Anterior cingulate cortex (tissue), 58 donors: ENCODE measurements at regions not wholly inside any gene's neighbourhood (a gene's known extent, or its start where the extent isn't known, plus 50 kb on each side); places are given as distances from the start of the nearest gene placed in this dataset.
"Not testable (repeated sequence)": the region's sequence is repeated elsewhere in the genome, so short reads cannot be mapped to it uniquely, and the experiment has no call there.

ENCODE experiments used
- DNase-seq, 58 donors: peaks; one replicate each; lab custom pipeline; 2025; lab: John Stamatoyannopoulos, UW

DNA sequence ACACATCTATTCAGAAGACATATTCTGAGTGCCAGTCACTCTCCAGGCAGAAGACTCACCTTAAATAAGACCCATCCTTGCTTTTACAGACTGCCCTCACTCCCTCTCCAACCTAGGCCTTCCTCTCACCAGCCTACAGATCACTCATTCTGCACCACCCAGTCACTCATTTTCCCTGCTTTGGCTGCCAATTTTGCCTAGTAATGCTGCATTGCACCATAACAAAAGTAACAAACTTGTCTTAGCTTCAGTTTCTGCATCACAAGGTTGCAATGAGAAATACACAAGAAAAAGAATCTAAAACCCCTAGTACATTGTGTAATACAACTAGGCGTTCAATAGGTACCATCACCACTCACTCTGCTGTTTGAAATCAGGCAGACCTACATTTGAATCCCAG, 292.4 kb downstream of the PLPP3 start:
- DNase-seq: no peak

DNA sequence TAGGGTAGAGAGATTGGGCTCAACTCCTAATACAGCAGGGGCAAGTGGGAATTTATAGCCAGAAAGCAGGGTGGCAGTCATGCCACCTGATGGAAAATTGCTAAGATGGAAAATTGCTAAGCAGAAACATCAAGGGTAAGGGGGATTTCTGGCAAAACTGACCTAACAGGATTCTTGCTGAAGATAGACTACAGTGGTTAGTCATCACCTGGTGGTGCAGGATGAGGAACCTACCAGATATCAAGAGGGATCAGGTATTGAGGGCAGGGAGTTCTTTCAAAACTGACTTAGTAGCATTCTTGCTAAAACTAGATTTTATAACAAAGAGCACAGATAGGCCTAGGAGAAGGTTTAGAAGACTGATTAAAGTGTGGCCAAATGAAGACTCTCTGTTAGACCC, 292.9 kb downstream of the PLPP3 start:
- DNase-seq: no peak

DNA sequence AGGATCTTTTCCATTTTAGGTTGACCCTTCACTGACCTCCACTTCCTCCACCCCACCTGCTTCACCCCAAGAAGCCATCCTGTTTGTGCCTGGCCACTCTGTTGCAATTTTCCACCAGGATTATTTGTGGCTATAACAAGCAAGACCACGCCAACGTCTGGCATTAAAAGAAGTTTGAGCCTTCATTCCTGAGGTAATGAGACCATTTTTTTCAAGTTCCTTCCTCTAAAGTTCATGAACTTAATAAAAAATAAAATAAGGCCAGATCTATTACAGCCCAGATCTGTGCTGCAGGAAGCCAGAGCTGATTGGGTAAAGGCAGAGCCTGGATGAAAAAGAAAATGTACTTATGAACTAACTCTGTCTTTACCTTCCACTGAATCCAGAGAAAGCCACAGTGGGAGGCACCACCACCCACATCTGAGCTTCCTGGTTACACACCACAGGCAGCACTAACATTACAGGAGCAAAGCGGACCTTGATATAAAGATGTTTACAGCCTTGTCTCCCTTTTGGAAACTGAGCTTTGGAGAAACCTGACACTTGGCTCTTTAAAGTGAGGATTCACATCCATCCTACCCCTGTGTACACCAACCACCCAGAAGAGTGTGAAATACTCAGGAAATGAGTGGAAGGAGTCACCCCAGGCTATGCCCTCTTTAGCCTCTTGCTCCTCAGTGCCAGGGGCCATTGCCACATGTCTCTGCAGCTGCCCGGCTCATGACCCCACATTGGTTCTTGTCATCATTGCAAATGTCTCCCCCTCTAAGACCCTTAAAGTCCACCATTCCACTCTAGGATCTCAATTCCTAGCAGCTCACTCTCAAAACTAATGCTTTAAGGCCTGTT, 293.6 kb downstream of the PLPP3 start:
- no peak for DNase-seq

DNA sequence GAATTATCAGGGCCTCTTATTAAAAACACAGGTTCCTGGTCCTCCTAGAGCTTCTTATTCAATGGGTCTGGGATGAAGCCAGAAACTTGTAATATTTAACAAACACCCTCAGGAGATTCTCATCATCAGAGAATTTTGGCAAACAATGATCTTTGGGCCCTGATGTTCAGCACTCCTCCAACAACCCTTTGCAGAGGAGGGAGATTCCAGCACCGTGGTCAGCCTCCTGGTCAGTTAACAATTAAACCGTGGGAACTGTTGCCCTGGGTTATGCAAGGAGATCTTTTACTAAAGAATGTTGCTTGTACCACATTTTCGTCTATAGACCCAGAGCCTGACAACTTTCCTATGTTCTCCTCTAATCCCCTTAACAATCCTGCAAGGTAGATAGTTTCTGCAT, 294.4 kb downstream of the PLPP3 start:
- DNase-seq: no peak

DNA sequence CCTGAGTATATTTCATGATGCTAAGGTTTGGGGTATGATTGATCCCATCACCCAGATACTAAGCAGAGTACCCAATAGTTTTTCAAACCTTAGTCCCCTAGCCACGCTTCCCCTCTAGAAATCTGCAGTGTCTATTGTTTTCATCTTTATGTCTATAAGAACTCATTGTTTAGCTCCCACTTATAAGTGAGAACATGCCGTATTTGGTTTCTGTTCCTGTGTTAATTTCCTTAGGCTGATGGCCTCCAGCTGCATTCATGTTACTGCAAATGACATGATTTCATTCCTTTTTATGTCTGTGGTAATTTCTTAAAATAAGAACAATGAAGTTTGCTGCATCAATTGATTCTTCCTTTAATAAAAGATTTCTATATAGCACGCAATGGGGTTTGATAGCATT, 301.3 kb downstream of the PLPP3 start:
- no peak for DNase-seq

DNA sequence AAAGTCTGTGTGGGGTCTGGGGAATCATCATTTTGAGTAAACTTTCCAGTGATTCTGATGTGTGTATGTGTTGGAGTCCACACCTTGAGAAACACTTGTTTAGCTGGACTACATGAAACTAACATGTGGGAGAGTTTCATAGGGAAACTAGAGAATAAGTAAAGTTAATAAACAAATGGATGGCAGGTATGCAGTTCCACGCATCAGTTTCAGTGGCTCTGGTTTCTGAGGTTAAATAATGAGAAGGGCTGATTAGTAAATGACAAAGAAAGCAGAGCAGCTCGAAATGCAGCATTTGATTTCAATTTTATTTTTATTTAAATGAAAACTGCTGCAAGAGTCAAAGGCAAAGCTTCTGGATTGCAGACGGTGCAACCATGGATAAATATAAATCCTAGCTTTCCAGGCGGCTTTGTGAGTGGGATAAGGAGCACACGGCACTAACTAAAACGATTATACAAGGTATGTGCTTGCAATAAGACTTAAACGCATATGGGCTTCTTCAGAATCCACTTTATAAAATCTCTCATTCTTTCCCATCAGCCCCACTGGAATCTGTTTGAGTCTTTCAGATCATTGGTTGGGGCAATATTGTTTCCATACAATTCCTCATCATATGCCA, 310.7 kb downstream of the PLPP3 start:
- no peak for DNase-seq

DNA sequence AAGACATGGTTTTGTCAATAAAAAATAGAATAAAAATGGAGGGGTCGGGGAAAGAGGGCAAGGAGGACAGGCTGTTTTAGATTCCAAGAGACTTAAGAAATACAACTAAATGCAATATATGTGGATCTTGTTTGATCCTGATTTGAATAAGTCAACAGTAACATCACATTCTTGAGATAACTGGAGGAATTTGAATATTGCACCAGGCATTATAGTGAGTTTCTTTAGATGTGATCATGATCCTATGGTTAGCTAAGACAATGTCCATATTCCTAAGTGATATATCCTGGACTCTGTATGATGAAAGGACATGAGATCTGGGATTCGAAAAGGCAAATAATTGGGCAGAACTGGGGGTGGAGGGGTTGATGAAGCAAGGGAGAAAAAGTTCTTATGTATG, 311.8 kb downstream of the PLPP3 start:
- no peak for DNase-seq

DNA sequence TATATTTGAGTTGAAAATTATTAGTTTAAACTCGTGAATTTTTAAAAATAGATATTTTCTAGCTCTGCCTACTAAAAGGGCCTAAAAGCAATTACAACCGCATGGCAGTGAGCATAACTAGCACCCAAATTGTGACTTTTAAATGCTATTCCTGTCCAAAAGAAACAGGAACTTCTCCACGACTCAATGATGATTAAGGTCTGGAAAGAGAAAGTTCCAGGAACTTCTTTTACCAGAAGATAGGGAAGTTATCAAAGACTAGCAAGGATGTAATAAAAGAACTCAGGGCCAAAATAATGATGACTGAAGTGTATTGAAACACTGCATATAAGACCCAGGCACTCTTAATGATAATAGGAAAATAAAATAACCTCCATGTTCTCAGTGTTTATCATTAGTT, 313.0 kb downstream of the PLPP3 start:
- no peak for DNase-seq

DNA sequence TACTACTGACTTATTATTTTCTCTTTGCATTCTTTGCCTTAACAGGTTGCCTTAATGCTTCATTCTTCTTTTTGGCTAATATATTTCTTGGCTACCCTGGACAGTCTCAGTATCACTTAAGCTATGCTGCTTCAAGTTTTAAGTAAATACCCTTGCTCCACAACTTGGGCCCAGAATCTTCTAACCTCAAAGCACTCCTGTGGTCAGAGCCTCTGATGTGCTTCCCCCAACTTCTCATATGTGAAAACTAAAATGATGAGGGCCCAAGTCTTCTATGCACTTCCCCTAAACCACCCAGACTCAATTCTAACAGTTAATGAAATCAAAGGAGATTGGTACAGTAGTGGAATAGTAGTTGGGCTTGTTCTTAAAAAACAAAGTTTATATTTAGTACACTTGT, 314.1 kb downstream of the PLPP3 start:
- DNase-seq: no peak

DNA sequence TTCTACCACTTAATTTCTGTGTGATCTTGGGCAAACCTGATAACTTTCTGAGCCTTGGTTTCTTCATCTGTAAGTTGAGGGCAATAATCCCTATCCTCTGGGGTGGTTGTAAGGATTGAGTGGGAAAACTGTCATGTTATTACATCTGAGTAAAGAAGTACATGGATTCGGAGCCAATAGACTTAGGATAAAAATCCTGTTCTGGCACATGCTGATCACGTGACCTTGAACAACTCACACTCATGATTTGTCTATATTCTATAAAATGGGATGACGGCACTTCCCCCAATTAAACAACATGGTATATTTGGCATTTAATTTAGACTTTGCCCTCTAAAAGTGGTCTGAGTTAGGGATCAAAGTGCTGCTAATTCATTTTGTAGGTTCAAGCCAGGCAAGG, 315.5 kb downstream of the PLPP3 start:
- DNase-seq: no peak

DNA sequence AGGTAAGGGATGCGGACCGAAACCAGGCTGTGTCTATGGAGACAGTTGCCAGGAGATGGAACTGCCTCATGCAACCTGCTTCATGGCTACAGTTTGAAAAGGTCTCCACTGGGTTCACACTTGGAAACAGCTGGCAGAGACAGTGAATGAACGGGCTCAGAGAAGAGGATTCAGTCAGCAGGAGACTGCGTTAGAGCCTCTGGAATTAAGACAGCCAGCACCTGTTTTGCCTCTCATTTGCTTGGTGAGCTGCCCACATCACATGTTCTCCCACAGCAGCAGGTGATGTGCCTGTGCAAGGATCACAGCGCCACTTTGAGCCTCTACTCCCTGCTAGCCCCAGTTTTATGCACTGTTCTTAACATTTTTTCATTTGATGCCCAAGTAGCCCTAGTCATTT, 321.0 kb downstream of the PLPP3 start:
- DNase-seq: no peak

DNA sequence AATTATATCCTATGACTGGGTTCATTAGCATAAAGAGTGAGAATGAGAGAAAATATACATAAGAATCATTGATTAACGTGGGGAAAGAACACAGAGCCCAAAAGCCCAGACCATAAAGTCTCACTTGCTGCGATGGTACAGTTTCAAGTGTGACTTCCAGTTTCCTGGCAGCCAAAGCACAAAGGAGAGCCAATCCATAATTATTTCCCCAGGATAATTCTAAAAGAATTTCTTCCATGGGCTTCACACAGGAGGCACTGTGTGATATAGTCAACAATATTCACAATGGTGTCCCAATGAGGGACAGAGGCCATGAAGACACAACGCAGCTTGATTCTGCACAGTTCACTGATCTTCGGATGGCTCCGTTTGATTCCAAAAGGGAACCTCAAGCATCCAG, 321.6 kb downstream of the PLPP3 start:
- no peak for DNase-seq

DNA sequence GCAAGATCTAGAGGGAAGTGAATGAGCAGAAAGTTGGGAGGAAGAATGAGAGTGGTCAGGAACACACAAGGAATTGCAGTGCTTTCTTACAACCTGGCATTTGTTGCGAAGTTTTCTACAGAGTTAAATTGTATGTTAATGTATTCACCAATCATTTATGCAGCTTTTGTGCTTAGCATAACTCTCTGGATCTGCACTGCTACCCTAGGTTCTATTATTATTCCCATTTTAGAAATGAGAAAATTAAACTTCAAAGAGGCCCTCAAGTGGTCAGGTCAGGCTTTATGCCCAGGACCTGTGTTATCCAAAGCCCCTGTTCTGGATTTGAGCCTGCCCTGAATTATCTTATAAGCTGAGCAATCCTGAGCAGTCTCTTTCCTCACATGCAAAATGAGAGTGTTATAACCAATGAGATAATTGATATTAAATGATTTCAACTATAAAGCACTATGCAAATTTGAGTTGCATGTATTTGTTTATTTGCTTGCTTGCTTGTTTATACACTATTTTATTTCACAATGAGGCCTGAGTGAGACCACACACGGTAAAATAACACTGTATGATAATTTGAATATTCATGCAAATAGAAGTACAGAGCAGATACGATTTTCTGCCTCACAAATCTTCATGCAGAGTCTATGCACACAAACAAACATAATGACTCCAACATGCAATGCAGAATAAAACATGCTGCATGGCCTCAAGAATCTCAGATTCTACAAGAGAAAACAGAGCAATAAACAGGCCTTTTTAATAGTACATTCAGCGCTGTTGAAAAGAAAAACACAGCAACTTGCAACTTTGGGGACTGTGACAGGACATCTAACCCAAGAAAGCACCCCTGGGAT, 323.0 kb downstream of the PLPP3 start:
- no peak for DNase-seq

DNA sequence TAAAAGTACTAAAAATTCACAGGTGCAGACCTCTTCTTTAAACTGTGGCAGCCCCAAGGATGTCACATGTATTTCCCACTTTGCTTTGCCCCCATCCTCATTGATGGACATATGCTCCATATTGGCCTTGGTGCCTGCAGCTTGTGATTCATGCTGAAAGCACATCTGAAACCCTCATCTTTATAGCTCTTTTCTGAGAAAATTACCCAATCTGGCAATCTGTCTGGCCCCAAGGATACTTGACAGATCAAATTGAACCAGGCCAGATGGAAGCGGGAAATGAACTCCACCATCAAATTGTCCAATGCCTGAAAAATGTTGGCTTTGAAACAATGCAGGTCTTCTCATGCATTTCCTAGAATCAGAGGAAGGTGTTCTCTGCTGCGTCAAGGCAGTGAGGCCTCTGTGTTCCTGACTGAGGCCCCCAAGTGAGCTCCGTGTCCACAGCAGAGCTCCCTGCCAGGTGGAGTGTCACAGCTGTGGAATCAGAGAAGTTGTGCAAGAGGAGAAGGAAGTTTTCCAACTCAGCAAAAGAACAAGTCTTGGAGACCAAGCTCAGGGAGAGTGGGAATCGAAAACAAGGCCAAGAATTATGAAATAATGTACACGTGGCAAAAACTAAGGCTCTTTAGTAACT, 323.7 kb downstream of the PLPP3 start:
- no peak for DNase-seq

DNA sequence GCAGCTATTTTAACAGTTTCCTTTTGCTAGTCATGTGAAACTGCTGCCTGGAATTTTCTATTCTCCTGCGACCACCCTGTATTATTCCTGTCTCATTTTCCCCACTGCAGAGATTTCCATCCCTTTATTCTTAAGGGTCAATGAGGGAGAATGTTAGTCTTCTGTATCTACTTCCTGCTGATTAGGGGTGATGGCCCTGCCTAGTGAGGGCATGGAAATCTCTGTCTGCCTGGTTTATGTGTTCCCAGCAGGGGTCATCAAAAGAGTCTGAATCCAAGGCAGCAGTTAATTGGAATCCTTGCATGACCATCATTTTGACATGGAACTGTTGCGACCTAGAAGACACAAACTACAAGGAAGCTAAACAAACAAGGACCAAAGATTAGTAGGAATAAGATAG, 325.2 kb downstream of the PLPP3 start:
- DNase-seq: no peak

DNA sequence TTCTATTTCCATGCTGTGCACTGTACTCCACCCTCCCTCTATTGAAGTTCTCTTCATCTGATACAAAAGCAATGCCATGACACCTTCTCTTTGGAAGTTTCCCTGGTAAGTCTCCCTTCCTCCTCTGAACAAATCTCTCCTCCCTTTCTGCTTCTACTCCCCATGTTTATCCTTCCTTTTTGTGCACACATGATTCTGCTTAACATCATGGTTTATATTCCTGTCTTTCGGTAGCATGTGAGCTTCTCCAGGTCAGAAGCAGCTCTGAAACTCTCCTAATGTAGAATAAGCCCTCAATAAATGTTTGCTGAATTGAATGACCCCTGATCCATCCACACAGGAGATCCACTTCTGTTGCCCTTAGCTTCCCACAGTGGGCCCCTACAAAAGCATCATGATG, 328.6 kb downstream of the PLPP3 start:
- DNase-seq: no peak

DNA sequence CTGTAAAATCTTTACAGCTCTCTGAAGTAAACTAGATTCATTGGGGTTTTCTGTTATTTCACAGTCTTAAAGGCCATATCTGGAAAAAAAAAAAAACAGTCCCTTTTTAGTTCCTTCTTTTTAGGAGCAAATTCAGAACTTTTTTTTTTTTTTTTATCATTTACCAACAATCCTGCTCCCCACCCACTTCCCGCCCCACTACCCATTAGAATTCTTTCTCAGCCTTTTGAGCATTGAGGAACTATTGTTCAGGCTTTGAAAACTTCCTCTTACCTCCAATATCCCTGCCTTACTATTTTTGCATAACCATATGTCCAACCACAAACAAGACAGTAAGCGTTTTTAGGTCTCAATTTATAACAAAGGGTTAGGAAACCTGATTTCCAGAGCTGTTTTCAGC, 330.1 kb downstream of the PLPP3 start:
- DNase-seq: no peak

DNA sequence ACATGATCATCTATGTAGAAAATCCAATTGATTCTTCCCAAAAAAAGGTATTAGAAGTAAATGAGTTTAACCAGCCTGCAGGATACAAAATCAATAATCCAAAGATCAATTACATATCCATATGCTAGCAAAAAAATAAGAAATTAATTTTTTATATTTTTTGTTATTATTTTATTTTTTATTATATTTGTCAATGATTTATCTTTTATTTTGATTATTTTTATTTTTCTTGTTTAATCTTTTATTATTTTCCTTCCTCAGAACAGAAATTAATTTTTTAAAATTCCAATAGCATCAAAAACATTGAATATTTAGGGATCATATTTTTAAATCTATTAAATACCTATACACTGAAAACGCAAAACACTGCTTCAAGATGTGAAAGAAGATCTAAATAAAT, 331.2 kb downstream of the PLPP3 start:
- DNase-seq: no peak

DNA sequence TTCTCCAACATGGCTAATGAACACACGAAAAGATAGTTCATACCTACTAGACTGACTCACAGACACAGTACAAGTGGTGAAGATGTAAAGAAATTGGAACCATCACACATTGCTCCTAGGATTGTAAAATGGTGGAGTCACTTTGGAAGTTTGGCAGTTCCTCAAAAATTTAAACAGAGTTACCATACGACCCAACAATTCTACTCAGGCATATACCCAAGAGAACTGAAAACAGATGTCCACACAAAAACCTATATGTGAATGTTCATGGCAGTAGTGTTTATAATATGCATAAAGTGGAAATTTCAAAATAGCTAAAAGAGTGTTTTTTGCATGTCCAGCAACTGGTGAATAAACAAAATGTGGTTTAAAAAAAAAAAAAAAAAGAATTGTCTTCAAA, 332.6 kb downstream of the PLPP3 start:
- DNase-seq: not testable (repeated sequence)

DNA sequence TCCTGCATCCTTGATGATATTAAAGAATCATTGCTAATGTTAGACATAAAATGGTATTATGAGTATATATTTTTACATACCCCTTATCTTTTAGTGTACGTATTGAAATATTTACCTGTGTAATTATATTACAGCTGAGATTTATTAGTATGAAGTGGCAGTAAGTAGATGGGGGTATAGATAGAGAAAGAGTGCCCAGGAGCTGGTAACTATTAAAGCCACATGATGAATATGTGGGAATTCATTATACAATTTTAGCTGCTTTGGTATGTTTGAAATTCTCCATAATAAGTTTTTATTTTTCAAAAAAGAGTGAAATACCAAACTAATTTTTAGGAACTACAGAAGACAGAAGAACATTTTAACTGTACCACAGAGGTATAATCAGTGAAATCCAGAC, 339.0 kb downstream of the PLPP3 start:
- no peak for DNase-seq

DNA sequence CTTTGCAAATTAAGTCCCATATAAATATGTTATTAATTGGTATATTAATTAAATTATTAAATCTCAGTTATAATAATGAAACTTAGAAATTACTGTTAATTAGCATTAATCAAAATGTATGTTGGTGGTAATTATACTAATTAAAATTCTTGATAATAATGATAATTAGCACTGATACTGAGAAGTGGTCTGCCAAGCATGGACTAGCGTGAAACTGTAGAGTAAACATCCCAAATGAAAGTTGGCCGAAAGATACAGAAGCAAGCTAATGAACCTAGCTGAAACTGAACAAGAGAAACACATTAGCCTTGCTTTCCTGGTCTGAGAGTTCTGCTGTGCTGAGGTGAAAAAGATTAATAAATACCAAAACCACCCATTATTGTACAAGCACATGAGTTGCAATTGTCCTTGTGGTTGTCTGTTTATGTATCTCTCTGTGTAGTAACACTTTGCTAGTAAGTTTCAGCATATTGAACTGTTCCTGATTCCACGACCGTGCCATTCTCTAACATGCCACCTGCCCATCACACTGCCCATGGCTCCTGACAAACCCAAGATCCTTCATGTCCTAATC, 341.8 kb downstream of the PLPP3 start:
- no peak for DNase-seq
